HG03558 (cell line): ENCODE measurements at regions not wholly inside any gene's neighbourhood (a gene's known extent, or its start where the extent isn't known, plus 50 kb on each side); places are given as distances from the start of the nearest gene placed in this dataset.
"Not testable (repeated sequence)": the region's sequence is repeated elsewhere in the genome, so short reads cannot be mapped to it uniquely, and the experiment has no call there.

ENCODE experiments used
- ATAC-seq: cut with Tn5 transposase; IDR thresholded peaks from one replicate; pipeline ENCODE4 v1.9.1; 2021; ENCODE audit warnings: moderate number of reproducible peaks; ENCODE audit not compliant: unreplicated experiment; ENCODE audit errors: extremely low read depth

DNA sequence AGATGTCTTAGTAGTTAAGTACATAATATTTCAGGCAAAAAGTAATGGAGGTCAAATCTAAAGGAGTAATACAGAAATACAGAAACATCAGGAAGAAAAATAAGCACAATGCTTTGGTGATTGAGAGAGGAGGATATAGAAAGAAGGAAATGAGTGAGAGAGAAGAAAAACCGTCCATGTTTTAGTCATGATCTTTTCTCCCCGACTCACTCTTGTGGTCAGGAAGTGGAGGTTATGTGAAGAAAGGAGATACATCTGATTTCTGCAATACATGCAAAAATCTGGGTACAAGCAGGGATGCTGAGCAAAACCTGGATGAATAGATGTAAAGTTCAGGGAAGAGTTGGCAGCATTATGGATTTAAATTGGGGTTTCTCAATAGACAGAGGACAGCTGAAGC is 1122.5 kb downstream of the SORCS3 start:
- no peak for ATAC-seq

DNA sequence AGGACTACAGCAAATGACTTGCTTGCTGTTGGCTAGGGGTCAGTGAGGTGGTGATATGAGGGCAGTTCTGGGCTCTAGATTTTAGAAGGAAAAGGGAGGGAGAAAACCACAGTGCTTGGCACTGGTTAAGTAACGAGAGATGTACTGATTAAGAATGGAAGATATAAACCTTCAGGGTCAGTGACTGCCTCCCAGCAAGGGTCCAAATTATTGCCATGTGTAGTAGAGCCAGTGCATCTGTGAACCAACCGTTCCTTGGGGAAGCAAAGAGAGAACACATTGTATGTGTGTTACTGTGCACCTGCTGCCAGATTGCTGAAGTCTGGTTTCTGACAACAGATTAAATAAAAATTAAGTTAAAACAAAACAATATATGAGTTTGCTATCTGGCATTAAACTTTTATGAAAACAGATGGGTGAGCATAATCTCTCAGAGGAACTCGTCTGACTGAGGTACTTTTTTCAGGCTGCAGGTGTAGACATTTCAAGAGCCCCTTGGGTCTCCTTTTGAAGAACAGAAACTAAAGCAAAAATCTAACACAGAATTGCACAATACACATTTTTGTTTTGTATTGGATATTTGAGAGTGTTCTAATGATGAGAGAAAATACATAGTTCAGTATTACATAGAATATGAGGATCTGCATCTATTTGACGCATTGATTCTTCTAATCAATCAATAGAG is 1120.6 kb downstream of the SORCS3 start:
- ATAC-seq, result no peak

DNA sequence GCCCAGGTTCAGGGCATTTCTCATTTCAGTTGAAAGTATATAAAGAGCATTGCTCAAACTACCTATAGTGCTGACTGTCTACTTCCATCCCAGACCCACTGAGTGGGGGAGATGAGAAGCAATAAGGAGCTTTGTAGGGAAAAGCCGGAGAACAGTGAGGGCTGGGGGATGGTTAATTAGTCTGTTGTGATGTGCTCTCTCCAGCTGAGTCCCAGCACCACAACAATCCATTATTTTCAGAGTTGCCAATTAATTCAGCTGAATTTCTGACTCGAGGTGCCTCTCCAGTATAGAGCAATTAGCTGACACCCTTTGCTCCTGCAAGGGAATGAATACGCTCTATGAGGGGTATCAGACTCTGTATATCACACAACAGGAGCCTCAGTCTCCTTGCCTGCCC is 1118.6 kb downstream of the SORCS3 start:
- ATAC-seq, result no peak

DNA sequence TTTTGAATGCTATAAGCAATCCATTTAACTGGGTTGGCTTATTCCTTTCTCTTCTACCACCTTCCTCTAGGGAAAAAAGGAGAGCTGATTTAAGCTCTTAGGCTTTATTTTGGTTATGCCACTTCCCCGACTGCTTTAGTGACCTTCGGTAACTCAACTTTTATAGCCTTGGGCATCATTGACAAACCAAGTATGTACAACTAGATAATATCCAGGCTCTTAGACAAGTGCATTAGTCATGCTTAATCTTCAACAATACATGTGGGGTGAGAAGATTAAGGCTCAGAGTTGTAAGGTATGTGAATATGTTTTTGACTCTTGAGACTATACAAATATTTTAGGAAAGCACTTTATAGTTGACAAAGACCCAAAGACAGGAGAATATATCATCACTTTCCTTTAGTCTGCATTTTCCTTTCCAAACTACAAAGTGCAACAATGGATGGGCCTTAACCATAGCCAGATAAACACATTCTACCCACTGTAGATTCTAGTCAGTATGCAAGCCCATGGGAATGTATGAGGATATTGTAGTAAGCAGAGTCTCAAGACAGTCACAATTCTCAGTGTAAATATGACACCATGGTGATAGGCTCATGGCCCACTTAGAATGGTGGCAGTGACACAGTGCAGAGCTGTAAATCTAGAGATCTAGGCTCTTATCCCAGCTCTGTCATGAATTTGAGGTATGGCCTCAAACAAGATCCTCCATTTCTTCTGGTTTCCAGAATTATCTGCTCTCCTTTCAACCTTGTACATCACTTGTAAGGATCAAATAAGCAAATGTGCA is 1117.3 kb downstream of the SORCS3 start:
- no peak for ATAC-seq

DNA sequence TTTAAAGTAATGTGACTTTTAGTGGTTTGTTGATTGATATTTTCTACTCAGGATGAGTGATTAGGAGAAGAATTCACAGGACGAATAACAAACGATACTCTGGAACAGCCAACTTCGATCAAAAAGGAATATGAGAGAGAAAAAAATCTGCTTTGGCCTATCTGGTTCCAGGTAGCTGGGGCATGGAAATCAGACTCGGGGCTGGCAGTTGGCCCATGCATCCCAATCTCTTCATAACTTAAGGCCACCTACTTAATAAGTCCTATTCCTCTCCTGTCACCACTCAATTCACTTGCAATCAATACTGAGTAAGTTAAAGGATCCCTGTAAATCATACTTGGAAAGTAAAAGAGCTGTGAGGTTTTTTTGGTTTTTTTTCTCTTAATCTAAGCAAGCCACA is 1116.2 kb downstream of the SORCS3 start:
- ATAC-seq, result no peak

DNA sequence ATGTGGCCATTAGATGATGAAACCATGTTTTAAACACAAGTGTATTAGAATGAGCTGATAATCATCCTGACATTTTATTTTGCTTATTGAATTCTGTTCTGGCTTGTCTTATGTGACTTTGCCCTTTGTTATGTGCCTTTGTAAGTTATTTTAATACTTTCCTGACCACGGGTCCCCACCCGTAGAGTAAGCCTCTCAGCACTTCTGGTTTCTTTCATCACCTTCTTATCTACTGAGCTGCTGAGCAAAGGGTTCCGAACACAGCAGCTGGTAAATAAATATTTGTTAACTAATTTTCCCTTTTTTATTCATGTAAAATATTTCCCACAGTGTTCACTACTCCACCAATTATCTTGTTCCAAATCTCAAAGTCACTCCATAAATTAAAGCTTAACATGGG is 1115.3 kb downstream of the SORCS3 start:
- ATAC-seq, result no peak

DNA sequence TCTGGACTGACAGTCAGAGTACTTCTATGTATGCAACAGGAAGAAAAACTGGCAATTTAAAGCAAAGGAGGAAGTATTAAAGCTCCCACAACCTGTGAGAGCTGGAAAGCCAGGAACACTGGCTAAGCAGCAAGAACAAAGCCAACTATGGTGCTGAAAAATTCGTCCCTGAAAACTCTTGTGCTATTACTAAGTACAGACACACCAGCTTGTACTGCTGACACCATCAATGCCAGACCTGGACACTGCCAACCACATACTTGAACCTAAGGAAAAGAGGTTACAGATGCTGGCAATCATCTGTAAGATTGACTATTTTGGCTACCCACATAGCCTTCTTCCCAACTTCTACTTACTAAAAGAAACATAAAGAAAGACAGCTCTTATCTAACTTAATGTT is 1110.6 kb downstream of the SORCS3 start:
- ATAC-seq, result no peak

DNA sequence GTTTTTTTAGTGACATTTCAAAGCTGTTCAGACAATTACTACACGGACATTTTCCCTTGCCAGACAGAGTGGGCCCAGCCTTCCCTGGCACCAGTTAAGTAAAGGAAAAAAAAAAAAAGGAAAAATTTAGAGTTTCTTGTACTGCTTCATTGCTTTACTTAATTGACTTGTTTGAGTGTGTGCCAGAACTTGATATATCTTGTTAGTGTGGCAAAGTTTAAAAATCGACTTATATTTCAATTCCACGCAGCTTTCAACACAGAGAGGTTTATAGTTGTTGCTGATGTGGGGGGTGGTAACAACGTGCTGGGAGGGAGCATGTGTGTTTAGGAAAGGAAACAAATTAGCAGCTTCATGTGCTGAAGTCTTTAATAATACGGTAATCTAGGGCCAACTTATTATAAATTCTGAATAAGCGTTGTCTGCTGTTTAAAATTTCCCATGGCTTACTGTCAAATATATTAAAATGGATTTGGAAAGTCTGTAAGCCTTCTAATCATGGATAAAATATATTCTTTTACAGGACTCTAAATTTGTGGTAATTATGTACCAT is 1104.6 kb downstream of the SORCS3 start:
- no peak for ATAC-seq

DNA sequence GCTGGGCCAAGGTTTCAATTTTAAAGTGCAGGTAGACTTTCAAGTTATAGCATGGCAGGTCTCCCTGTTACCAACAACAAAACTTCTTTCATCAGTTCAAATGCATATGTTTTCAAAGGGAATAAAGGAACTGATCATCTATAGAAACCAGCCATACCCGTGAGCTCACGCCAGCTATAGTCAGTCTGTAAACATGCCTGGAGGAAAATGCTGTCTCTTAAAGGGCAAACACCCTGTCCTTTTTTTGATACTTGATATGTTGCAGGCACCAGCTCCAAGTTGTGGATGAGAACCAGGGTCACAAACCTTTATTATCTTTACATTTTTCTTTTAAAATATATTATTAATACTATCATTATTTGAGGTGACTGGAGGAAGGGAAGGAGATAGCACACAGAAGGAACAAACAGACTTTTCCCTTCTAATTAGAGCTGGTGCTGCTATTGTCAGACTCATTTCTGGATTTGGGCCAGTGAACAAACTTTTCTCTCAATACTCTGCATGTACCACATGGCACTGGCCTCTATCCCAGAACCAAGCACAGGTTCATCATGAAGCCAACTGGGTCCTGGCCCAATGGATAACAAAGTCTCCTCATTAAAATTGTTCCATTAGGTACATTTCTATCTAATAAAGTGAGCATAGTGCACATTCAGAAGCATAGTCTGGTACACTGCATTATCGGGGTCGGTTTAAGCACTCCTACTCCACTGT is 1102.4 kb downstream of the SORCS3 start:
- ATAC-seq, result no peak

DNA sequence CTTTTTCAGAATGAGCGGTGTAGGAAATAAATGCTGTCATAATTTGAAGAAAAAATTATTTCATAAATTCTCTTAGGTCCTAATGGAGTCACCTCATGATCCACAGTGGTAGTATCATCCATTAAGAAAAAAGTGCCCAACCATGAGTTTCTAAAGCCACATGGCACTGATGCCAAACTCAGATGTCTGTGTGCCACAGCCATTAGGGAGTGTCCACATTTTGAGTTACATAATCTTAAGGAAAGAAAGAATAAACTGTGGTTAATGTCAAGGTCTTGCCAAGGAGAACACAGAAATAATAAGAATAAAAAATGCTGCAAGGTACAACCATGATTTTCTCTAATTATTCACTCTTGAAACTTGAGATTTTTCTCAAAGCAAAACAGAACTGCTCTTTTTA is 1101.8 kb downstream of the SORCS3 start:
- ATAC-seq, result no peak

DNA sequence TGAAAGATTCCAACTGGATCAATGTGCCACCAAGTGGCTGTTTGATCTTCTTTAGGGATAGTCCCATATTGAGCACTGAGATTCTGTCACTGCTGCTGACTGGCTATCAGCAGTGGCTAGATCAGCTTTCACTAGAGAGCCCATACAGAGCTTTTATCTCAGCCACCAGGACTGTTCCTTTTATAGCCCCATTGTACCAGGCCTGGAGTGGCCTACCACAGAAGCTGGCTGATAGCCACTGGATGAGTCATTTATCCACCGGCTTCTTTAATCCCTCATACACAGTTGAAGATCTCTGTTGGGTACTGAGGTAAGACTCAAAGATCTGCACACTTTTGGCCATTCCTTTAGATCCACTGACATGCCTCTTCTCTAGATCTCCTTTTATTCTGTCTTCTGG is 1101.1 kb downstream of the SORCS3 start:
- no peak for ATAC-seq

DNA sequence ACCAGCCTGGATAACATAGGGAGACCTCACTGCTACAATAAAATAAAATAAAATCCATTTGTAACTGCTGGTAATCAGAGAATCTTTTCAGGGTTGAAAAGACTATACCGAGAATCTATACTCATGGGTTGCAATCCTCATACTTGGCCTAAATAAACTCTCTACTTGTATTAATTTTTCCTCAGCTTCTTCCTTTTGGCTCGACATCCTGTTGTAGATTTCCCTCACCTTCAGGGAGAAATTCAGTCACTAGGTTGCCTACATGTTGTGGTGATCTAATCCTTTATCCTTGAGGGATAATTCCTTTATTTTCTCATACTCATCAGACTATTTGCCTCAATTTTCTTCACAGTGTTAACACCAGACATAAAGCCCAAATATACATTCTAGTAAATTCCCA is 1093.4 kb downstream of the SORCS3 start:
- no peak for ATAC-seq

DNA sequence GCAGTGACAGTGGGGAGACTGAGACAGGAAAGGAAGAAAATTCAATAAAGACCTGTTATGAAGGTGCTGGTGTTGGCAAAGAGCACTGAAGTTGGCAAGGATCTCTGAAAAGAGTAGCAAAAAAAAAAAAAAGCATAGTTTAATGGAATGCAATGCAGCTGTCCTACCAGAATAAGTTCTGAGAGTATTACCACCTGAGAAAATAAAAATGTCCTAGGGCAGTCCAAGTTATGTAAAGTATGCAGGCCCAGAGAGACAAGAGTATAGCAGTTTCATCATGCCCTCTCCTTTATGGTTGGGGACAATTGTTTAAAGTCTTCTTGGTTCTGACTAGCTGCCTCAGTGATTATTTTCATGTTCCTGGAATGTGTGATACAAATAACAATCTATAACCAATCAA is 1092.8 kb downstream of the SORCS3 start:
- ATAC-seq, result no peak

DNA sequence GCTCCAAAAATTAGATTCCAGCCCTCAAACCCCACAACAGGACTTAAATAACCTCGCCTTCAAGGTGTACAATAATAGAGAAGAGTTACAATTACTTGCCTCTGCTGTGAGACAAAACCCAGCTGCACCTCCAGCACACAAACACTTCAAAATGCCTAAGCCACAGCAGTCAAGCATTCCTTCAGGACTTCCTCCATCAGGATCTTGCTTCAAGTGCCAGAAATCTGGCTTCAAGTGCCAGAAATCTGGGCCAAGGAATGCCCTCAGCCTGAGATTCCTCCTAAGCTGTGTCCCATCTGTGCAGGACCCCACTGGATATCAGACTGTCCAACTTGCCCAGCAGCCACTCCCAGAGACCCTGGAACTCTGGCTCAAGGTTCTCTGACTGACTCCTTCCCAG is 1088.3 kb downstream of the SORCS3 start:
- ATAC-seq, result no peak

DNA sequence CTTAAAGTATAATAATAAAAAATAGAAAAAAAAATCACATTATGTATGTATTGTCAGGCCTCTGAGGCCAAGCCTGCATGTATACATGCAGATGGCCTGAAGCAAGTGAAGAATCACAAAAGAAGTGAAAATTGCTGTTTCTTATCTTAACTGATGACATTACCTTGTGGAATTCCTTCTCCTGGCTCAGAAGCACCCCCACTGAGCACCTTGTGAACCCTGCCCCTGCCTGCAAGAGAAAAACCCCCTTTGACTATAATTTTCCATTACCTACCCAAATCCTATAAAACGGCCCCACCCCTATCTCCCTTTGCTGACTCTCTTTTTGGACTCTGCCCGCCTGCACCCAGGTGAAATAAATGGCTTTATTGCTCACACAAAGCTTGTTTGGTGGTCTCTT is 1086.5 kb downstream of the SORCS3 start:
- ATAC-seq, result not testable (repeated sequence)

DNA sequence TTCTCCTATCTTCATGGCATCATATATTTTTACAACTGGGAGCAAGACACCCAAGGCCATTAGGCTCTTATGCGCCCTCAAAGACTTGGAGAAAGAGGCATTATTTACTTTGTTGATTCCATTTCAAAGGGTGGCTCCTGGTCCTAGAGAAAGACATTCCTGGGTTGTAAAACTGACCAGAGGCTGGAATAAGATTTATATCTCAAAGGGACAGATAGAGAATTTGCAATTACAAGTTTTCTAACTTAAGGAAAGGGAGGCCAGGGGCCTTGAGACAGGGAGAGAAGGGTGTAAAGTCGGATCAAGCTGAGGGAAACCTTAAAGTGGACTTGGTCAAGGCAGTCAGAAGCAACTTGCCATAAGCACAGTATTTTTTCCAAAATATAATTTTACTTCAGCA is 1086.0 kb downstream of the SORCS3 start:
- no peak for ATAC-seq

DNA sequence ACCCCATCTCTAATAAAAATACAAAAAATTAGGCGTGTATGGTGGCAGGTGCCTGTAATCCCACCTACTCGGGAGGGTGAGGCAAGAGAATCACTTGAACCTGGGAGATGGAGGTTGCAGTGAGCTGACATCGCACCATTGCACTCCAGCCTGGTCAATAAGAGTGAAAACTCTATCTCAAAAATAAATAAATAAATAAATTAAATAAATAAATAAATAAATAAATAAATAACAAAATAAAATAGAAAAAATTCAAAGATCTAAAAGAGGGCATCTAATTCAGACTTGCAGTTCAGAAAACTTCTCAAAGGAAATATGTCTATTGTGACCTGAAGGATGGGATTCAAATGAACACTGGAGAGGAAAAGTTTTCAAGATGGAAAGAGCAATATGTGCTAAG is 1085.1 kb downstream of the SORCS3 start:
- no peak for ATAC-seq

DNA sequence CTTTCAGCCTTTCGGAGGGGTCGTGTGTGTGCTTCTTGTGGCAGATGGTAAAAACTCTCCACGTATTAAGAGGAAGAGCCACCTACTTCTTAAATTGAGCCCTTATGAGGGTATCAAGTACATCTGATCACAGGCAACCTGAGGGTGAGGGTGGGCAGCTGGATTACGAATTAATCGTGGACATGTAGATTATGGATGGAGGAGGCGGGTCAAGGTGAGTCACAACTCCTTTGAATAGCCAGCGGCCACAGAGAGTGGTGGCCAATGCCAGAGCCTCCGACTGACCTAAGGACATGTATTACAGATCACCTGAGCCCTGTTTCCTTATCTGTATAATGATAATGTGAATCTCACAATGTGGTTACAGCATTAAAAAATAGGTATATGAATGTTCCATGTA is 1083.9 kb downstream of the SORCS3 start:
- ATAC-seq, result no peak

DNA sequence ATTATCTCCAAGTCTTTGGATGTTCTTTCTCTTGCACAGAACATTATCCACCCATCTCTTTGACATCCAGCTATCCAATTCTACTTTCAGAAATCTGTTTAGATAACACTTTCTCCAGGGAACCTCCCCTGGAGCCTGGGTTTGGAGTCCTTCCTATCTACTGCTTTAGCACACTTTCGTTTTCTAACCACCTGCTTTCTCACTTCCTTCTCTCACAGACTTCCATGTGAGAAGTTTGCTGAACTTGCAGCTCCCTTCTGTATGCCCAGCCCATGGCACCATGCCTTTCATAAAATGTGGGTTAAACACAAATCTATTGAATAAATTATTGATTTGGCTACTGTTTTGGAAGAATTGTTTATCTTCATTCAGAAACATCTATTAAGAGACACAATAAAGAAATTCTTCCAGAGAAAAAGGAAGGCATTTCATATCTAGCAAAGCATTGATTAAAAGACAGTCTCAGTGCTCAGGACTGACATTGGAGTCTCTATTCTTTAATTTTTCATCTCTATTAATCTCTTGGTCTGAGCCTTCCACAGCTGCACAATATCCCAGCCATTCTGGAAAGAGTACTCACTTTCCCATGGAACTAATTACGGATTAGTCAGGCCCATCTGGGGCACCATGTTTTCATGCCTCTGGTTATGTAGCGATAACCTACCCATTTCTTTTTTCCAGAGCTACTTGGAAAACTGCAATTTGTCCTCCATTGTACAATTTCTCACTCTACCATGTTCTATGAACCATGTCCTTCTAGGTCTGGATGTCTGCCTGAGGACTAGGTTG is 1077.3 kb downstream of the SORCS3 start:
- ATAC-seq, result no peak

DNA sequence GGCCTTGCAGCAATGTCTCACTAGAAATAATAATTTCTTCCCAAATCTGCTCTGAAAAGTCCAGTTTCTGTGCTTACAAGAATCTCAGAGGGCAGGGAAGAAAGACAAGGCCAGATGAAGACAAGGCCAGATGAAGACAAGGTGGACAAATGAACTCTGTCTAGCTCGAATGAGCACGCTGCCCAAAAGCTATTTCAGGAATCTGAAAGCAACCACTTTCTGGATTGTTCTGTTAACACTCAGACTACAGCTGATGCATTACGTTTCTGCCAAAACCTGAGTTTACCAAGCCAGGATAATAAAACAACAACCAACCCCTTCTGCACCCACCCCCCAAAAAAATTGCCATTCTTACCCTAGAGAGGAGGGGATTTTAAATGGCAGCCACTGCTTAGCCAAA is 1073.6 kb downstream of the SORCS3 start:
- no peak for ATAC-seq
